ENCODE measurements at regions not wholly inside any gene's neighbourhood (a gene's known extent, or its start where the extent isn't known, plus 50 kb on each side); places are given as distances from the start of the nearest gene placed in this dataset.

DNA sequence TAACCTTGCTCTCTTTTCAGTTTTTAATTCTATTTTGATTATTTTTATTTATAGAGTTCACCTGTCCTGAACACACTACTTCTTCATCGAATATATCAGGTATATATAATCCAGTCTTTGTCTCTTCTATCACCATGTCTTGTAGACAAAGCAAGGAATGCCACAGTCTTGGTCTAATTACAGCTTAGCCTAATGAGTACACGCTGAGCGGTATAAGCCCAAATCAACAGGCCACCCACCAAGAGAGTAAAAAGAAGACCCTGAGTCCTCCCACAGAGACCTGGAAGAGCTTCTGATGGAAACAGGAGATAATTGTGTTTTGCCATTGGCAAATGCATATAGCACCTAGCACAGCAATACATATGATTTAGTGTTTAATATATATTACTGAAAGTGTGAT, 68.7 kb upstream of the TCF21 start:
- TF ChIP-seq, protein P1, sequence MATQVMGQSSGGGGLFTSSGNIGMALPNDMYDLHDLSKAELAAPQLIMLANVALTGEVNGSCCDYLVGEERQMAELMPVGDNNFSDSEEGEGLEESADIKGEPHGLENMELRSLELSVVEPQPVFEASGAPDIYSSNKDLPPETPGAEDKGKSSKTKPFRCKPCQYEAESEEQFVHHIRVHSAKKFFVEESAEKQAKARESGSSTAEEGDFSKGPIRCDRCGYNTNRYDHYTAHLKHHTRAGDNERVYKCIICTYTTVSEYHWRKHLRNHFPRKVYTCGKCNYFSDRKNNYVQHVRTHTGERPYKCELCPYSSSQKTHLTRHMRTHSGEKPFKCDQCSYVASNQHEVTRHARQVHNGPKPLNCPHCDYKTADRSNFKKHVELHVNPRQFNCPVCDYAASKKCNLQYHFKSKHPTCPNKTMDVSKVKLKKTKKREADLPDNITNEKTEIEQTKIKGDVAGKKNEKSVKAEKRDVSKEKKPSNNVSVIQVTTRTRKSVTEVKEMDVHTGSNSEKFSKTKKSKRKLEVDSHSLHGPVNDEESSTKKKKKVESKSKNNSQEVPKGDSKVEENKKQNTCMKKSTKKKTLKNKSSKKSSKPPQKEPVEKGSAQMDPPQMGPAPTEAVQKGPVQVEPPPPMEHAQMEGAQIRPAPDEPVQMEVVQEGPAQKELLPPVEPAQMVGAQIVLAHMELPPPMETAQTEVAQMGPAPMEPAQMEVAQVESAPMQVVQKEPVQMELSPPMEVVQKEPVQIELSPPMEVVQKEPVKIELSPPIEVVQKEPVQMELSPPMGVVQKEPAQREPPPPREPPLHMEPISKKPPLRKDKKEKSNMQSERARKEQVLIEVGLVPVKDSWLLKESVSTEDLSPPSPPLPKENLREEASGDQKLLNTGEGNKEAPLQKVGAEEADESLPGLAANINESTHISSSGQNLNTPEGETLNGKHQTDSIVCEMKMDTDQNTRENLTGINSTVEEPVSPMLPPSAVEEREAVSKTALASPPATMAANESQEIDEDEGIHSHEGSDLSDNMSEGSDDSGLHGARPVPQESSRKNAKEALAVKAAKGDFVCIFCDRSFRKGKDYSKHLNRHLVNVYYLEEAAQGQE (IDR thresholded peaks at IDR 0.05; ENCODE audit: borderline replicate concordance): no peak
- TF ChIP-seq, protein P2, sequence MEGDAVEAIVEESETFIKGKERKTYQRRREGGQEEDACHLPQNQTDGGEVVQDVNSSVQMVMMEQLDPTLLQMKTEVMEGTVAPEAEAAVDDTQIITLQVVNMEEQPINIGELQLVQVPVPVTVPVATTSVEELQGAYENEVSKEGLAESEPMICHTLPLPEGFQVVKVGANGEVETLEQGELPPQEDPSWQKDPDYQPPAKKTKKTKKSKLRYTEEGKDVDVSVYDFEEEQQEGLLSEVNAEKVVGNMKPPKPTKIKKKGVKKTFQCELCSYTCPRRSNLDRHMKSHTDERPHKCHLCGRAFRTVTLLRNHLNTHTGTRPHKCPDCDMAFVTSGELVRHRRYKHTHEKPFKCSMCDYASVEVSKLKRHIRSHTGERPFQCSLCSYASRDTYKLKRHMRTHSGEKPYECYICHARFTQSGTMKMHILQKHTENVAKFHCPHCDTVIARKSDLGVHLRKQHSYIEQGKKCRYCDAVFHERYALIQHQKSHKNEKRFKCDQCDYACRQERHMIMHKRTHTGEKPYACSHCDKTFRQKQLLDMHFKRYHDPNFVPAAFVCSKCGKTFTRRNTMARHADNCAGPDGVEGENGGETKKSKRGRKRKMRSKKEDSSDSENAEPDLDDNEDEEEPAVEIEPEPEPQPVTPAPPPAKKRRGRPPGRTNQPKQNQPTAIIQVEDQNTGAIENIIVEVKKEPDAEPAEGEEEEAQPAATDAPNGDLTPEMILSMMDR (IDR thresholded peaks at IDR 0.05; ENCODE audit: poor library complexity, severe bottlenecking): no peak
- TF ChIP-seq EZH2 (IDR thresholded peaks at IDR 0.05; ENCODE audit: borderline replicate concordance, insufficient read depth, low read length, poor library complexity, severe bottlenecking) (no peak), SMC3 (conservative IDR thresholded peaks at IDR 0.05; ENCODE audit: poor library complexity) (no peak), EP300 (conservative IDR thresholded peaks at IDR 0.05; ENCODE audit: poor library complexity, severe bottlenecking) (no peak), RAD21 (conservative IDR thresholded peaks at IDR 0.05) (no peak)

Data from neural cell (in vitro differentiated cells).